ENCODE measurements at regions not wholly inside any gene's neighbourhood (a gene's known extent, or its start where the extent isn't known, plus 50 kb on each side); places are given as distances from the start of the nearest gene placed in this dataset.
"Not testable (repeated sequence)": the region's sequence is repeated elsewhere in the genome, so short reads cannot be mapped to it uniquely, and the experiment has no call there.

- H3K27ac ChIP-seq = no peak overlapping the region
- no peak overlapping the region for H3K9ac ChIP-seq (ENCODE audit: insufficient read length)
- no peak for TF ChIP-seq EZH2 (IDR thresholded peaks at IDR 0.05)
- TF ChIP-seq FOXP2 (optimal IDR thresholded peaks at IDR 0.05; ENCODE audit: control extremely low read depth, extremely low read length, insufficient read depth) = no peak
- no peak for TF ChIP-seq POLR2AphosphoS5 (IDR thresholded peaks at IDR 0.05; ENCODE audit: borderline replicate concordance, low read depth, low read length)
- DNase-seq (ENCODE audit: low read depth, low spot score) = no peak
- no peaks in the 10 kb centered on the region for H3K9me3 ChIP-seq (ENCODE audit: low read depth, low read length)
- no peaks in the 10 kb centered on the region for H3K36me3 ChIP-seq (ENCODE audit: insufficient read depth, low read length)
- no peak overlapping the region for H3K4me3 ChIP-seq
These were observed 438.1 kb downstream of the MAT2B start for GRCh38 chr5:163943546-163943945.

- TF ChIP-seq EZH2 (IDR thresholded peaks at IDR 0.05) (no peak), POLR2AphosphoS5 (IDR thresholded peaks at IDR 0.05; ENCODE audit: borderline replicate concordance, low read depth, low read length) (no peak), FOXP2 (optimal IDR thresholded peaks at IDR 0.05; ENCODE audit: control extremely low read depth, extremely low read length, insufficient read depth) (no peak)
- no peaks in the 10 kb centered on the region for H3K36me3 ChIP-seq (ENCODE audit: insufficient read depth, low read length)
These were observed 439.3 kb downstream of the MAT2B start for GRCh38 chr5:163944738-163945137.

GRCh38 chr5:163947848-163948666 is 442.6 kb downstream of the MAT2B start:
- Histone ChIP-seq H3K4me3 (no peak overlapping the region), H3K27ac (no peak overlapping the region), H3K9ac (ENCODE audit: insufficient read length) (no peak overlapping the region), H3K9me3 (ENCODE audit: low read depth, low read length) (no peaks in the 10 kb centered on the region), H3K36me3 (ENCODE audit: insufficient read depth, low read length) (no peaks in the 10 kb centered on the region)
- DNase-seq (ENCODE audit: low read depth, low spot score) = no peak
- no peak for TF ChIP-seq POLR2AphosphoS5 (IDR thresholded peaks at IDR 0.05; ENCODE audit: borderline replicate concordance, low read depth, low read length)
- no peak for TF ChIP-seq FOXP2 (optimal IDR thresholded peaks at IDR 0.05; ENCODE audit: control extremely low read depth, extremely low read length, insufficient read depth)
- TF ChIP-seq EZH2 (IDR thresholded peaks at IDR 0.05) = no peak

More at GRCh38 chr5:163944738-163945137, 439.3 kb downstream of the MAT2B start:
- H3K4me3 ChIP-seq = no peak overlapping the region
- H3K9ac ChIP-seq (ENCODE audit: insufficient read length) = no peak overlapping the region
- DNase-seq (ENCODE audit: low read depth, low spot score) = no peak
- no peak overlapping the region for H3K27ac ChIP-seq
- no peaks in the 10 kb centered on the region for H3K9me3 ChIP-seq (ENCODE audit: low read depth, low read length)

GRCh38 chr5:163950248-163950647 is 444.8 kb downstream of the MAT2B start:
- H3K9ac ChIP-seq (ENCODE audit: insufficient read length) = no peak overlapping the region
- no peaks in the 10 kb centered on the region for H3K9me3 ChIP-seq (ENCODE audit: low read depth, low read length)
- no peak overlapping the region for H3K4me3 ChIP-seq
- no peak for DNase-seq (ENCODE audit: low read depth, low spot score)
- H3K27ac ChIP-seq = no peak overlapping the region
- TF ChIP-seq FOXP2 (optimal IDR thresholded peaks at IDR 0.05; ENCODE audit: control extremely low read depth, extremely low read length, insufficient read depth) (no peak), POLR2AphosphoS5 (IDR thresholded peaks at IDR 0.05; ENCODE audit: borderline replicate concordance, low read depth, low read length) (no peak), EZH2 (IDR thresholded peaks at IDR 0.05) (no peak)
- no peaks in the 10 kb centered on the region for H3K36me3 ChIP-seq (ENCODE audit: insufficient read depth, low read length)

GRCh38 chr5:163951069-163951468 is 445.6 kb downstream of the MAT2B start:
- DNase-seq (ENCODE audit: low read depth, low spot score) = no peak
- TF ChIP-seq POLR2AphosphoS5 (IDR thresholded peaks at IDR 0.05; ENCODE audit: borderline replicate concordance, low read depth, low read length) = no peak
- TF ChIP-seq EZH2 (IDR thresholded peaks at IDR 0.05) = no peak
- no peak for TF ChIP-seq FOXP2 (optimal IDR thresholded peaks at IDR 0.05; ENCODE audit: control extremely low read depth, extremely low read length, insufficient read depth)
- no peaks in the 10 kb centered on the region for H3K36me3 ChIP-seq (ENCODE audit: insufficient read depth, low read length)
- no peaks in the 10 kb centered on the region for H3K9me3 ChIP-seq (ENCODE audit: low read depth, low read length)
- no peak overlapping the region for H3K4me3 ChIP-seq
- H3K9ac ChIP-seq (ENCODE audit: insufficient read length) = no peak overlapping the region
- no peak overlapping the region for H3K27ac ChIP-seq

- Histone ChIP-seq H3K36me3 (ENCODE audit: insufficient read depth, low read length) (no peaks in the 10 kb centered on the region), H3K27ac (no peak overlapping the region), H3K4me3 (no peak overlapping the region), H3K9me3 (ENCODE audit: low read depth, low read length) (no peaks in the 10 kb centered on the region), H3K9ac (ENCODE audit: insufficient read length) (no peak overlapping the region)
- TF ChIP-seq EZH2 (IDR thresholded peaks at IDR 0.05) = no peak
- no peak for DNase-seq (ENCODE audit: low read depth, low spot score)
These were observed 448.5 kb downstream of the MAT2B start for GRCh38 chr5:163953901-163954300.

- not testable (repeated sequence) for DNase-seq (ENCODE audit: low read depth, low spot score); H3K9ac ChIP-seq (ENCODE audit: insufficient read length); H3K36me3 ChIP-seq (ENCODE audit: insufficient read depth, low read length); H3K9me3 ChIP-seq (ENCODE audit: low read depth, low read length); H3K27ac ChIP-seq; H3K4me3 ChIP-seq
These were observed 455.8 kb downstream of the MAT2B start for GRCh38 chr5:163961230-163961629.

GRCh38 chr5:163963881-163964280 is 458.5 kb downstream of the MAT2B start:
- Histone ChIP-seq H3K9ac (ENCODE audit: insufficient read length) (no peak overlapping the region), H3K9me3 (ENCODE audit: low read depth, low read length) (no peaks in the 10 kb centered on the region), H3K27ac (no peak overlapping the region), H3K4me3 (no peak overlapping the region), H3K36me3 (ENCODE audit: insufficient read depth, low read length) (no peaks in the 10 kb centered on the region)
- no peak for TF ChIP-seq POLR2AphosphoS5 (IDR thresholded peaks at IDR 0.05; ENCODE audit: borderline replicate concordance, low read depth, low read length)
- TF ChIP-seq FOXP2 (optimal IDR thresholded peaks at IDR 0.05; ENCODE audit: control extremely low read depth, extremely low read length, insufficient read depth) = no peak
- TF ChIP-seq EZH2 (IDR thresholded peaks at IDR 0.05) = no peak
- peak; percentile 20 for DNase-seq (ENCODE audit: low read depth, low spot score)

GRCh38 chr5:163964671-163965070 is 459.3 kb downstream of the MAT2B start:
- Histone ChIP-seq H3K9me3 (ENCODE audit: low read depth, low read length) (no peaks in the 10 kb centered on the region), H3K36me3 (ENCODE audit: insufficient read depth, low read length) (no peaks in the 10 kb centered on the region), H3K9ac (ENCODE audit: insufficient read length) (no peak overlapping the region), H3K4me3 (no peak overlapping the region), H3K27ac (no peak overlapping the region)
- no peak for DNase-seq (ENCODE audit: low read depth, low spot score)
- TF ChIP-seq EZH2 (IDR thresholded peaks at IDR 0.05) (no peak), POLR2AphosphoS5 (IDR thresholded peaks at IDR 0.05; ENCODE audit: borderline replicate concordance, low read depth, low read length) (no peak)
